GM12878 (cell line): ENCODE measurements at regions not wholly inside any gene's neighbourhood (a gene's known extent, or its start where the extent isn't known, plus 50 kb on each side); places are given as distances from the start of the nearest gene placed in this dataset.

ENCODE experiments used
- CBX5 ChIP-seq: sonication (generic); IDR thresholded peaks from 2 replicates; pipeline ENCODE4 v1.6.1; 2016; ENCODE audit warnings: low read depth, moderate library complexity, mild to moderate bottlenecking, inconsistent platforms
- EED ChIP-seq: sonication (generic); IDR thresholded peaks from 2 replicates; pipeline ENCODE4 v1.6.1; 2016; ENCODE audit warnings: antibody characterized with exemption, low read depth
- KAT2A ChIP-seq: conservative IDR thresholded peaks from 2 replicates; pipeline ENCODE4 v1.6.1; 2011; ENCODE audit warnings: low read depth, low read length; ENCODE audit not compliant: control insufficient read depth
- NFIC ChIP-seq: IDR thresholded peaks from 2 replicates; pipeline ENCODE4 v1.6.1; 2012; ENCODE audit warnings: low read depth, mild to moderate bottlenecking, inconsistent platforms, low read length, moderate library complexity
- RAD21 ChIP-seq: IDR thresholded peaks from 2 replicates; pipeline ENCODE4 v1.6.1; 2011; ENCODE audit warnings: mild to moderate bottlenecking, low read depth, low read length, moderate library complexity; ENCODE audit not compliant: insufficient read depth
- TBL1XR1 ChIP-seq: IDR thresholded peaks from 2 replicates; pipeline ENCODE4 v1.6.1; 2012; ENCODE audit warnings: low read depth, low read length, improper control_type of control experiment
- TCF12 ChIP-seq: IDR thresholded peaks from 2 replicates; pipeline ENCODE4 v1.6.1; 2011; ENCODE audit warnings: low read depth, mild to moderate bottlenecking, low read length

DNA sequence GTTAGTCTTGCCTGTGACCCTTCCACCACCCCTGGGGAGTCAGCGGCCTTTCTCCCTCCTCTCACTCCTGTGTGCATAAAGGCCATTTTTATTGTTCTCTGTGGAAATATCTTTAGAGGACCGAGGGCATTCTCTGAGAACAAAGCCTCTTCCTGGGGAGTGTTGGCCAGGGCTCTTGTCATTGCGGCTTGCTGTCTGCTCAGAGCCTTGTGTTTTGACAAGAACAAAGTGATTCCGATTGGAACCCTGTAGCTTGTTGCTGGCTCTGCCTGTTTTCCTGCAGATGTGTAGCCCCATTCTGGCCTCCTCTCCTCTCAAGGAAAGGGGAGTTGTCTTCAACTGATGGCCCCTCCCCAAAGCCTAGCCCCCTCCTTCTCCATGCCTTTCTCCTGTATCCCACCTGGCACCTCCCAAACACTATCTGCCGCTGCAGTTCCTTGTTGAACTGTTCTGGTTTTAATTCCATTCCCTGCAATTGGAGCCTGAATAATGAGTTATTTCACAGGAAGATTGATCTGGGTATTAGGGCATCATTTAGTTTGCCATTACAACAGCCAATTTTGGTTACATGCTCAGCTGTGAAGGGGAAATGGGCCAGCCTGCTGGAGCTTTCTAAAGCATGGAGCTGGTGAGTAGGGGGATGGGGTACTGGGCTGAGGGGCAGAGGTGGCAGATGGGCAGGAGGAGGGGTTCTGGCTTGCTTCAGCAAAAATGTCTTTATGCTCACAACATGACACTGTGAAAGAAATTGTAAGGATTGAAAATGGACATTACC lies 252.5 kb downstream of the LRFN2 start:
- TF ChIP-seq TBL1XR1: no peak
- TF ChIP-seq NFIC: no peak
- TF ChIP-seq KAT2A: no peak
- no peak for TF ChIP-seq EED
- no peak for TF ChIP-seq CBX5
- TF ChIP-seq TCF12: no peak
- no peak for TF ChIP-seq RAD21
